WERI-Rb-1 (cell line): ENCODE measurements at regions not wholly inside any gene's neighbourhood (a gene's known extent, or its start where the extent isn't known, plus 50 kb on each side); places are given as distances from the start of the nearest gene placed in this dataset.

Source experiments
- DNase-seq: peaks from one replicate; pipeline ENCODE4 v3.0.0-alpha.2; 2020
- H3K27ac ChIP-seq: fragments of 250-450 bp; sonication (Bioruptor Pico); 2 replicates; pipeline ENCODE4 v1.5.1; 2020; ENCODE audit warnings: mild to moderate bottlenecking, moderate library complexity
- H3K27me3 ChIP-seq: fragments of 250-450 bp; sonication (Bioruptor Pico); 2 replicates; pipeline ENCODE4 v1.5.1; 2021; ENCODE audit warnings: mild to moderate bottlenecking, low read depth, moderate library complexity; ENCODE audit not compliant: insufficient read depth, severe bottlenecking
- H3K36me3 ChIP-seq: fragments of 250-450 bp; sonication (Bioruptor Pico); 2 replicates; pipeline ENCODE4 v1.5.1; 2020; ENCODE audit warnings: mild to moderate bottlenecking, moderate library complexity
- H3K4me3 ChIP-seq: 2 replicates; pipeline ENCODE4 v1.5.1; 2011; ENCODE audit warnings: low read depth, mild to moderate bottlenecking, control low read depth, low read length
- H3K9me3 ChIP-seq: fragments of 250-450 bp; sonication (Bioruptor Pico); 2 replicates; pipeline ENCODE4 v1.5.1; 2021; ENCODE audit warnings: mild to moderate bottlenecking, moderate library complexity; ENCODE audit not compliant: severe bottlenecking
- TF ChIP-seq, protein P1 (sequence below): IDR thresholded peaks from 2 replicates; pipeline ENCODE4 v1.5.1; 2011; ENCODE audit warnings: low read depth, mild to moderate bottlenecking, control low read depth, inconsistent platforms, low read length

DNA sequence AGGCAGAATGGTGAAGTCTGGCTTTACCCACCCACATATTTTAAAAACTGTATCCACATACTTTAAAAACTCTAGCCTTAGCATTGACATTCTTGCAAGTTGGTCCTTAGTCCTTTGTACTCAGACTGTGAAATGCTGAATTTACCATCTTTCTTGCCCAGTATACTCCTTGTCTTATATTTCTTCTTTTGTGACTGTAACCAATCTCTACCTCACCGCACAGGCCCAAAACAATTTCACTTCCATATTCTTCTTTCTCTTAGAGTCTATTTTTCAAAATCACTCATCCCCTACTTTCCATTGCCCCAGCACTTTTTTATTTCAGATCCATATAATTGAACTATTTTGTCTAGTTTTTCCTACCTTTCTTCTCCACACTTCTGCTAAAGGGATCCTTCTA lies 892.4 kb upstream of the B3GALT2 start:
- no peaks in the 10 kb centered on the region for H3K27me3 ChIP-seq
- TF ChIP-seq, protein P1, sequence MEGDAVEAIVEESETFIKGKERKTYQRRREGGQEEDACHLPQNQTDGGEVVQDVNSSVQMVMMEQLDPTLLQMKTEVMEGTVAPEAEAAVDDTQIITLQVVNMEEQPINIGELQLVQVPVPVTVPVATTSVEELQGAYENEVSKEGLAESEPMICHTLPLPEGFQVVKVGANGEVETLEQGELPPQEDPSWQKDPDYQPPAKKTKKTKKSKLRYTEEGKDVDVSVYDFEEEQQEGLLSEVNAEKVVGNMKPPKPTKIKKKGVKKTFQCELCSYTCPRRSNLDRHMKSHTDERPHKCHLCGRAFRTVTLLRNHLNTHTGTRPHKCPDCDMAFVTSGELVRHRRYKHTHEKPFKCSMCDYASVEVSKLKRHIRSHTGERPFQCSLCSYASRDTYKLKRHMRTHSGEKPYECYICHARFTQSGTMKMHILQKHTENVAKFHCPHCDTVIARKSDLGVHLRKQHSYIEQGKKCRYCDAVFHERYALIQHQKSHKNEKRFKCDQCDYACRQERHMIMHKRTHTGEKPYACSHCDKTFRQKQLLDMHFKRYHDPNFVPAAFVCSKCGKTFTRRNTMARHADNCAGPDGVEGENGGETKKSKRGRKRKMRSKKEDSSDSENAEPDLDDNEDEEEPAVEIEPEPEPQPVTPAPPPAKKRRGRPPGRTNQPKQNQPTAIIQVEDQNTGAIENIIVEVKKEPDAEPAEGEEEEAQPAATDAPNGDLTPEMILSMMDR, result no peak
- H3K4me3 ChIP-seq, result no peak overlapping the region
- H3K27ac ChIP-seq, result no peak overlapping the region
- H3K36me3 ChIP-seq, result no peaks in the 10 kb centered on the region
- no peaks in the 10 kb centered on the region for H3K9me3 ChIP-seq
- no peak for DNase-seq

DNA sequence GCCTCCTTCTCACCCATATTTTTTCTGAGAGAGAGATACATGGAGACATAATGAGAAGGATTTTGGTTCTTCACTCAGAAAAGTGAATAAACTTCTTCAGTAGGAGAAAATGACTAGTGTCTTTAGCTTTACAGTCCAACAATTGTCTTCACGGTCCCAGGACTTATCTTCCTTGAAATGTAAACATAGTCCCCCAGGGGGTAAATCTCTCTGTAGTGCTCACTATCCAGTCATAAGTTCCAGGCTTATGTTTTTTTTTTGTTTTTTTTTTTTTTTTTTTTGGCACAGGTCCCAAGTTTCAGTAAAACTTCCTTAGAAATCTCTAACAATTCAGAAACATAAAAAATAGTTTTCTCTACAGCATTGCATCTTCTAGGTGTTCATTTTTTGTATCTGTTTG lies 890.2 kb upstream of the B3GALT2 start:
- Histone ChIP-seq H3K36me3 (no peaks in the 10 kb centered on the region), H3K9me3 (no peaks in the 10 kb centered on the region), H3K27me3 (no peaks in the 10 kb centered on the region), H3K27ac (no peak overlapping the region), H3K4me3 (no peak overlapping the region)
- no peak for DNase-seq
- TF ChIP-seq, protein P1, result no peak

DNA sequence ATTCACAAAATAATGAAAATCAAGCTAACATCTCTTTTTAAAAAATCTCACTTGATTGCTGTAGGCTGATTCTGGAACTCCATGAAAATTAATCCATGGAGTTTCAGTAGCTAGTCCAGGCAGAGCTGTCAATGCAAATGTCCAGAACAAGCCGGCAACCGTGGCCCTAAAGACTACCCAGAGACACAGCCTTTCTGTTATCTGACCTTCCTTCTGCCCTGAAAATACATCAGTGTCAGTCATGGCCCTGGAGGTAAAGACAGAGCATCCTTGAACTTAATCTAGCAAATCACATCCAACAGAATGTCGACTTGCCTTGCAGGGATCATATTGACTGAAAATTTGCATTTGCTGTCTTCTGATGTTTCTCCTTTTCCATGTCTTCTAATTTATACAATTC lies 887.4 kb upstream of the B3GALT2 start:
- H3K36me3 ChIP-seq, result no peaks in the 10 kb centered on the region
- no peaks in the 10 kb centered on the region for H3K9me3 ChIP-seq
- TF ChIP-seq, protein P1, result no peak
- DNase-seq, result no peak
- H3K27me3 ChIP-seq, result no peaks in the 10 kb centered on the region
- H3K27ac ChIP-seq, result no peak overlapping the region
- H3K4me3 ChIP-seq, result no peak overlapping the region

DNA sequence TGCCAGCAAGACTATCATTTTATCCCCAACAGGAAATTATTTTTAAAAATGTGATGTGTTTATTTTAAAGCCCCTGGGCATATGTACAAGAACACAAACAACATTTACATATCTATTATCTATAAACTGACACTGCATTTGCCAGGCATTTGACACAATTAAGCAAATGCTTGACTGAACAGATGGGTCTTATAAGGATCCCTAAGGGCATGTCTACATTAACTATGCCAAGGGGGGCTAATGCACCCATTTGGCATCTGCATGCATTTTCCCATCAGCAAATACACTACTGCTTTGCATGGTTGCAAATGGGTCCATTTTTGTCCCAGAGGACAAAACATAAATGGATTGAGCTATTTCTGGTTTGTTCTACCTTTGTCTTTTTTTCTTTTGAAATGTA lies 884.8 kb upstream of the B3GALT2 start:
- DNase-seq, result no peak
- TF ChIP-seq, protein P1, result no peak
- no peaks in the 10 kb centered on the region for H3K27me3 ChIP-seq
- no peaks in the 10 kb centered on the region for H3K36me3 ChIP-seq
- no peak overlapping the region for H3K4me3 ChIP-seq
- no peaks in the 10 kb centered on the region for H3K9me3 ChIP-seq
- H3K27ac ChIP-seq, result no peak overlapping the region

DNA sequence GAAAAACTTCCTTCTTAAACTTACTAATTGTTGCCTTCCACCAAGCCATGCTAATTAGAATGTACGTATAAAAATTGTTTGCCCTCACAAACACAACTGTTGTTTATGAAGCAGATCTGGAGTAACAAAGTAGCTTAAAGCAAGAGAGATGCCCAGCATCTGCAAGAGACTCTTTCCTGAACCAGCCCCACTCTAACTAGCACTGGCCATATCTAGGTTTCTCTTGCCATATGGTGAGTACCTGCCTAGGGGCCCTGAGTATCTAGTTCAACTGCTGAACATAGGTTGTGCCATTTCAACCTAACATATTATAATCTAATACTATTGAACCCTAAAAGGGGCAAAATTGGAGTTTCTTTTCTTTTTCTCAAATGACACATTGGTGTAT lies 883.4 kb upstream of the B3GALT2 start:
- Histone ChIP-seq H3K4me3 (no peak overlapping the region), H3K27me3 (no peaks in the 10 kb centered on the region), H3K9me3 (no peaks in the 10 kb centered on the region), H3K36me3 (no peaks in the 10 kb centered on the region), H3K27ac (no peak overlapping the region)
- no peak for DNase-seq
- TF ChIP-seq, protein P1, result no peak

DNA sequence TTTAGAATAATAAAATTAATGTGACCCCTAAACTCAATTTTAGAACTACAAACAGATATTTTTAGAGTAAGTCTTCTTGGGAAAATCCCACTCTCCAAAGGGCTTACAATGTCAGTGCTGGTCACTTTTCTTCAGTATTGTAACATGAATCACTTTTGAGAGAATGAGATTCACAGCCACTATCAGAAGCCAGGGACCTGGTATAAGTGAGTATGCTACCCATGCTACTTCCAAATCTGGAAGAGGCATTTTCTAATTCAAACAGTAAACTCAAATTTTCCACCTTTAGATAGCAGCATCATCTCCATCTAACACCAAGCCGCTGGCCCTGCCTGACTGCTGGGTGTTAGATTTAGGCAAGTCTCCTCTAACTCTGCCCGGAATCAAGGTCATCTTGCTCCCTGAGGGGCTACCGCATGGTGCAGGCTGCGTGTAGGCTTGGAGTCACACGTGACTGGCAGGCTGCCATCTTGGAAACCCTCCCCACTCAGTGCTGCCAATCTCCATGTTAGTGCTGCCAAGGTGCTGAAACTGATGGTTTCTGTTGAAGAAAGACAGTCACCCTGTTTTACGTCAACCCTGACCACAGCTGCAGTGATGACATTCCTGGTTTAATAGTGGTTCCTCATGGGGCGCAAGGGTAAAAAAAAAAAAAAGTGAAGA lies 882.9 kb upstream of the B3GALT2 start:
- H3K4me3 ChIP-seq, result no peak overlapping the region
- H3K27me3 ChIP-seq, result no peaks in the 10 kb centered on the region
- no peak for DNase-seq
- H3K36me3 ChIP-seq, result no peaks in the 10 kb centered on the region
- H3K27ac ChIP-seq, result no peak overlapping the region
- TF ChIP-seq, protein P1, result no peak
- no peaks in the 10 kb centered on the region for H3K9me3 ChIP-seq
